Fibroblast of villous mesenchyme (primary cell): ENCODE measurements at regions not wholly inside any gene's neighbourhood (a gene's known extent, or its start where the extent isn't known, plus 50 kb on each side); places are given as distances from the start of the nearest gene placed in this dataset.
"Not testable (repeated sequence)": the region's sequence is repeated elsewhere in the genome, so short reads cannot be mapped to it uniquely, and the experiment has no call there.

Source experiments
- DNase-seq: peaks from one replicate; pipeline ENCODE4 v3.0.0-alpha.2; 2010; ENCODE audit warnings: low read depth
- H3K4me3 ChIP-seq: 2 replicates; pipeline ENCODE4 v1.5.1; 2011; ENCODE audit warnings: low read depth, mild to moderate bottlenecking, low read length
- TF ChIP-seq, protein P1 (sequence below): IDR thresholded peaks from 2 replicates; pipeline ENCODE4 v1.5.1; 2012; ENCODE audit warnings: low read depth, mild to moderate bottlenecking, low read length; ENCODE audit not compliant: insufficient read depth

GRCh38 chr15:63441266-63441665 lies 59.6 kb upstream of the CA12 start:
- no peak for DNase-seq
- TF ChIP-seq, protein P1, sequence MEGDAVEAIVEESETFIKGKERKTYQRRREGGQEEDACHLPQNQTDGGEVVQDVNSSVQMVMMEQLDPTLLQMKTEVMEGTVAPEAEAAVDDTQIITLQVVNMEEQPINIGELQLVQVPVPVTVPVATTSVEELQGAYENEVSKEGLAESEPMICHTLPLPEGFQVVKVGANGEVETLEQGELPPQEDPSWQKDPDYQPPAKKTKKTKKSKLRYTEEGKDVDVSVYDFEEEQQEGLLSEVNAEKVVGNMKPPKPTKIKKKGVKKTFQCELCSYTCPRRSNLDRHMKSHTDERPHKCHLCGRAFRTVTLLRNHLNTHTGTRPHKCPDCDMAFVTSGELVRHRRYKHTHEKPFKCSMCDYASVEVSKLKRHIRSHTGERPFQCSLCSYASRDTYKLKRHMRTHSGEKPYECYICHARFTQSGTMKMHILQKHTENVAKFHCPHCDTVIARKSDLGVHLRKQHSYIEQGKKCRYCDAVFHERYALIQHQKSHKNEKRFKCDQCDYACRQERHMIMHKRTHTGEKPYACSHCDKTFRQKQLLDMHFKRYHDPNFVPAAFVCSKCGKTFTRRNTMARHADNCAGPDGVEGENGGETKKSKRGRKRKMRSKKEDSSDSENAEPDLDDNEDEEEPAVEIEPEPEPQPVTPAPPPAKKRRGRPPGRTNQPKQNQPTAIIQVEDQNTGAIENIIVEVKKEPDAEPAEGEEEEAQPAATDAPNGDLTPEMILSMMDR = no peak
- no peak overlapping the region for H3K4me3 ChIP-seq

DNA sequence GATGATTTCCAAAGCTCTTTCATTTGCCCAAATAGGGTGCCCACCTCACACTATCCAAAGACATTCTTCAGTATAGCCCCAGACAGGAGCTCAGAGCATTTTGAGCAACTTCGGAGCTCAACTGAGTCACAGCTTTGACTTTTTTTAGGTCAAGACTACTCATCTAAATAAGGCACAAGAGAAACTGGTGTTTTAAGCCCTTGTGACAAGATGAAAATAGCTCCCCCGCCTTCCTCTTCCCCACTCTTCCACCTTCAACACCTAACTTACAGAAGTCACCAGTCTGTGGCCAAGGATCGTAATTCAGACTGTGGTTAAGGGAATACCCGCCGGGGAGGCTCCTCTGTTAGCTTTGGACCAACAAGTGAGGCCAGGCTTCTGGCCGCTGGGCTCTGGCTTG lies 60.4 kb upstream of the CA12 start:
- DNase-seq = no peak
- H3K4me3 ChIP-seq = no peak overlapping the region
- TF ChIP-seq, protein P1 = no peak

DNA sequence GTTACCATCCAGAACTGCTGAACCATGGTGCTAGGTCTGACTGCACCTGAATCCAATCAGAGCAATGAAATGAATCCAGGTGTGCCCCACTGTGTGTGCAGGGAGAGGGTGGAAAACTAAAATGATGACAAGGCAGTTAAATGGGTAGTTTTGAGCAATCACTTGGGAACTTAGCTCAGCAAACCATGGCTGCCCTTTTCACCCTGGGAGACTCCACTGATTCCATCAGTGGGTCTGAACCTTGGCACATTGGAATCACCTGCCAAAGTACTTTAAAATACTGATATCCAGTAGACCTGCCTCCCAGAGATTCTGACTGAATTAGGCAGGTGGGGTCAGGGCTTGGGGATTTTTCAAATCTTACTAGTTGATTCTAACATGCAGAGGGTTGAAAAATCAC lies 59.8 kb upstream of the USP3 start:
- TF ChIP-seq, protein P1 = no peak
- no peak overlapping the region for H3K4me3 ChIP-seq
- DNase-seq = no peak

DNA sequence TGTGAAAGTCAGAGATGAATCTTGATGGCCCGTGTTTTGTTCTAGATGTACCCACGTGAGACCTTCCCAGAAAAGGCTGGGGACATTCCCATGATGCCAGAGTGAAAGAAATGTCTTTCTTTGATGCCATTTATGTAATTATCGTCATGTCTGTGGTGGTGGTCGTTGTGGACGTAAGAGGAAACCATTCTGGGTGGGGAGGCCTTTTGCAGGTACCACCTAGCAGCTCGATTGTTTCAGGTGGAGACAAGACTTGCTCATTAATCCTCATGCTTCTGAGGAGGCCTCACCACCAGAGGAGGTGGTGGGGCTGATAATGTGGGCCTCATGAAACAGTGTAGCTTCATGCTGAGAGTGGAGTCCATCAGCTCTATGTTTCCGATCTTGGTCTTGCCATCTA lies 58.1 kb upstream of the USP3 start:
- no peak overlapping the region for H3K4me3 ChIP-seq
- no peak for DNase-seq
- TF ChIP-seq, protein P1 = no peak

DNA sequence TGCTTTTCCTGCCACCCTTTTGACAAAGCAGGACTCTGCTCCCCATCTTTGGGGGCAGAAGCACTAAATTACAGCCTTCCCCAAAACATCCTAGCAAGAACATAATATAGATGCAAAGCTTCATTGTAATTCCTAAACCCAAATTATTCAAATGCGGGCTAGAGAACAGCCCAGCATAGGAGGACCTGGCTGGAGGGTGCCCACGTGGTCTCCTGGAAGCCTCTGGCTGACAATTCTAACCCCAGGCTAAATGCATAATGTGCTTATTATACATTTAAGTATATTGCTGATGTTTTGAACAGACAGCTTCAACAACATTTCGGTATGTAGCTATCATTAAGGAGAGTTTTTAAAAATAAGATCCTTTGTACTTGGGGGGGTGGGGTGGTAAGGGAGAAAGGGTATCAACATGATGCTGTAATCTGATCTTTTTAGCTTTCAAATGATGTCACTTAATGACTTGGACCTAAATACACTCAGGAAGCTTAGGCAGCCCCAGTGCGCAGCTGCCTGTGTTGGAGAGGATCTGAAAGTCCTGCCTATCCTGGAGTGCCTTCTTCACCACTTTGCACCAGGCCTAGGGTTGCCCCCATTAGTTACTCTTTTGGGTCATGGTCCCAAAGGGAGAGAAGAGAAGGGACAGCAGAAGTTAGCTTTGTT lies 57.2 kb upstream of the USP3 start:
- TF ChIP-seq, protein P1 = no peak
- no peak overlapping the region for H3K4me3 ChIP-seq
- DNase-seq = no peak

- DNase-seq = no peak
- TF ChIP-seq, protein P1 = no peak
- no peak overlapping the region for H3K4me3 ChIP-seq
Measured at GRCh38 chr15:63448266-63448665, 56.1 kb upstream of the USP3 start.

GRCh38 chr15:63448872-63449555 lies 55.4 kb upstream of the USP3 start:
- DNase-seq = not testable (repeated sequence)

More at GRCh38 chr15:63448872-63449555, 55.4 kb upstream of the USP3 start:
- H3K4me3 ChIP-seq = not testable (repeated sequence)
